Body of pancreas (tissue), 4 donors: ENCODE measurements at regions not wholly inside any gene's neighbourhood (a gene's known extent, or its start where the extent isn't known, plus 50 kb on each side); places are given as distances from the start of the nearest gene placed in this dataset.

Experiments used
- CTCF ChIP-seq, 7 experiments: fragments of 450-650 bp in 4 of 7; fragments of 200-600 bp in 3 of 7; sonication (generic) in 3 of 7; IDR thresholded peaks; one replicate each; pipeline ENCODE4 v1.5.1; 2016 to 2019; ENCODE audit warnings: antibody characterized with exemption in 7 of 7
- POLR2A ChIP-seq, 3 donors: fragments of 450-650 bp; IDR thresholded peaks; one replicate each; pipeline ENCODE4 v1.6.1; 2016; ENCODE audit warnings: antibody characterized with exemption in 3 of 3, mild to moderate bottlenecking in 2 of 3

- TF ChIP-seq CTCF (IDR thresholded peaks at IDR 0.05), result no peak
- no peak for TF ChIP-seq POLR2A (IDR thresholded peaks at IDR 0.05)
These were observed 457.7 kb upstream of the TMPO start for GRCh38 chr12:98057701-98058100.
